ENCODE measurements at regions not wholly inside any gene's neighbourhood (a gene's known extent, or its start where the extent isn't known, plus 50 kb on each side); places are given as distances from the start of the nearest gene placed in this dataset.
"Not testable (repeated sequence)": the region's sequence is repeated elsewhere in the genome, so short reads cannot be mapped to it uniquely, and the experiment has no call there.

GRCh38 chr3:137172728-137173127 lies 214.9 kb downstream of the IL20RB start:
- no peak for DNase-seq (ENCODE audit: low read depth)
- no peak overlapping the region for H3K4me3 ChIP-seq (ENCODE audit: low read depth, low read length)
- TF ChIP-seq CTCF (conservative IDR thresholded peaks at IDR 0.05; ENCODE audit: low read depth, low read length), result no peak

- no peak overlapping the region for H3K4me3 ChIP-seq (ENCODE audit: low read depth, low read length)
- no peak for DNase-seq (ENCODE audit: low read depth)
- TF ChIP-seq CTCF (conservative IDR thresholded peaks at IDR 0.05; ENCODE audit: low read depth, low read length), result no peak
These were observed 216.7 kb downstream of the IL20RB start for GRCh38 chr3:137174514-137174913.

DNA sequence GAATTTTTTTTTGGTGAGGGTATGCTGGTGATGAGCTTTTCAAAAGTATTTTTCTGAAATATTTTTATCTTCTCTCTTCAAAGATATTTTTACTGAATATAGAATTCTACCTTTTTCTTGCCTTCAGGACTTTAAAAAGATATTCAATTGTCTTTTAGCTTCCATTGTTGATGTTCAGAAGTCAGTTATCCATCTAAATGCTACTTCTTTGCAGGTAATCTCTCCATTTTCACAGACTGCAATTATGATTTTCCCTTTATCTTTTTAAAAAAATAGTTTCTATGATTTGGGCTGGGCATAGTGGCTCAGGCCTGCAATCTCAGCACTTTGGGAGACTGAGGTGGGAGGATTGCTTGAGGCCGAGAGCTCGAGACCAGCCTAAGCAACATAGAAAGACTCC lies 222.4 kb downstream of the IL20RB start:
- no peak for TF ChIP-seq CTCF (conservative IDR thresholded peaks at IDR 0.05; ENCODE audit: low read depth, low read length)
- DNase-seq (ENCODE audit: low read depth), result no peak

DNA sequence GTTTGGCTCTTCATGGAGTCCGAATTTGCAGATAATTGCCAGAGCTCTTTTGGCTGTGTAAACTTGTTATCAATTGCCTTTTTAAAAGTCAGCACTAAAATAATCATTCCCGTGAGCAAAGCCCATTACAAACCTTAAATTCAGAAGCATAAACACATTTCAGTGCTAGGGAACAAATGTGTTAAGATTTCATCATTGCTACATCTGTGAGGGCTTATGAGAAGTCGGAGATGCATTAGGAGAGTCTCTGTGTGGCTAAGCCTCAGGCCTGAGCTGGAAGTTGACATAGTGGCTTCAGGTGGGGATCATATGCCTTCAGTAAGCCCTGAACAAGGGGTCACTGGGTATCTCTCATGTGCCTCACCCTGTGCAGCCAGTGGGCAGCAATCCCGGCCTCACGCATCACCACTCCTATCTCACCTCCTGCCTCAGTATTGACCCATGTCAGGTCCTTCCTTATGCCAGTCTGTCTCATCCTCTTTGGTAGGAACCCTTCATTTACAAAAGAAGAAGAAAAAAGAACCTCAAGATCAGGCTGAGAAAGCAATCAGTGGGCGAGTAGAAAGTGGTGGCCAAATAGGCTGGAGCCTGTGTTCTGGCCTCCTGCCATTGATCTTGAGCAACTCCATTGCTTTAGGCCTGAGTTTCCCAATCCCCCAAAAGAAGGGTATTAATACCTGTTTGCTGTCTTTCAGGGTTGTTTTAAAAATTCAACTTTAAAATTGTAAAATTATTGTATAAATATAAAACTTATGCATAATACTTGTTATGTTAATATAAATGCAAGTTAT lies 233.5 kb downstream of the IL20RB start:
- TF ChIP-seq CTCF (conservative IDR thresholded peaks at IDR 0.05; ENCODE audit: low read depth, low read length), result no peak
- H3K4me3 ChIP-seq (ENCODE audit: low read depth, low read length), result no peak overlapping the region
- DNase-seq (ENCODE audit: low read depth), result no peak

More for the DNA sequence above, 222.4 kb downstream of the IL20RB start:
- H3K4me3 ChIP-seq (ENCODE audit: low read depth, low read length), result no peak overlapping the region

GRCh38 chr3:137191951-137192350 lies 234.2 kb downstream of the IL20RB start:
- H3K4me3 ChIP-seq (ENCODE audit: low read depth, low read length), result no peak overlapping the region
- no peak for DNase-seq (ENCODE audit: low read depth)
- TF ChIP-seq CTCF (conservative IDR thresholded peaks at IDR 0.05; ENCODE audit: low read depth, low read length), result no peak

- TF ChIP-seq CTCF (conservative IDR thresholded peaks at IDR 0.05; ENCODE audit: low read depth, low read length), result no peak
- no peak overlapping the region for H3K4me3 ChIP-seq (ENCODE audit: low read depth, low read length)
- DNase-seq (ENCODE audit: low read depth), result no peak
These were observed 236.5 kb downstream of the IL20RB start for GRCh38 chr3:137194301-137194700.

- not testable (repeated sequence) for DNase-seq (ENCODE audit: low read depth); H3K4me3 ChIP-seq (ENCODE audit: low read depth, low read length)
These were observed 240.6 kb downstream of the IL20RB start for GRCh38 chr3:137198374-137198773.

Measured in choroid plexus epithelial cell (primary cell).